C4-2B (cell line): ENCODE measurements at regions not wholly inside any gene's neighbourhood (a gene's known extent, or its start where the extent isn't known, plus 50 kb on each side); places are given as distances from the start of the nearest gene placed in this dataset.

ENCODE experiments used
- ZFX ChIP-seq: fragments of 450-650 bp; IDR thresholded peaks from 2 replicates; pipeline ENCODE4 v1.6.1; 2017
- TF ChIP-seq, protein P1 (sequence below): fragments of 450-650 bp; conservative IDR thresholded peaks from 2 replicates; pipeline ENCODE4 v1.5.1; 2017; ENCODE audit warnings: mild to moderate bottlenecking

DNA sequence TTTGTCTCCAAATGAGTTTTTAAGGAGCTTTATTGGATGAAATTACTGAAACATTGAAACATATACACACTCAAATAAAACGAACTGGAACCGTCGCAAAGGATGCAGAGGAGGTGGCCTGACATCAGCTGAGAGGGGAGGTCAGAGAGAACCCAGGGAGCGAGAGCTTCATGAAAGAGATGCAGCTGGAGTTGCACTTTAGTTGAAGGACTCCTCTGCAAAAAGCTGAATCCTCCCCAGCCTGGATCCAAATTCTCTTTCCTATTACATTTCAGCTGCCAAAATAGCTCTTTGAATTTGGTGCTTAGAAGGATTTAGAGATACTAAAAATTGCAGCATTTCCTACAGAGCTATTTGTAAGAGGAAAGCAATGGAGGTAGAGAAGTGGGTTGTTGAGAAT, 140.0 kb upstream of the DPP6 start:
- TF ChIP-seq, protein P1, sequence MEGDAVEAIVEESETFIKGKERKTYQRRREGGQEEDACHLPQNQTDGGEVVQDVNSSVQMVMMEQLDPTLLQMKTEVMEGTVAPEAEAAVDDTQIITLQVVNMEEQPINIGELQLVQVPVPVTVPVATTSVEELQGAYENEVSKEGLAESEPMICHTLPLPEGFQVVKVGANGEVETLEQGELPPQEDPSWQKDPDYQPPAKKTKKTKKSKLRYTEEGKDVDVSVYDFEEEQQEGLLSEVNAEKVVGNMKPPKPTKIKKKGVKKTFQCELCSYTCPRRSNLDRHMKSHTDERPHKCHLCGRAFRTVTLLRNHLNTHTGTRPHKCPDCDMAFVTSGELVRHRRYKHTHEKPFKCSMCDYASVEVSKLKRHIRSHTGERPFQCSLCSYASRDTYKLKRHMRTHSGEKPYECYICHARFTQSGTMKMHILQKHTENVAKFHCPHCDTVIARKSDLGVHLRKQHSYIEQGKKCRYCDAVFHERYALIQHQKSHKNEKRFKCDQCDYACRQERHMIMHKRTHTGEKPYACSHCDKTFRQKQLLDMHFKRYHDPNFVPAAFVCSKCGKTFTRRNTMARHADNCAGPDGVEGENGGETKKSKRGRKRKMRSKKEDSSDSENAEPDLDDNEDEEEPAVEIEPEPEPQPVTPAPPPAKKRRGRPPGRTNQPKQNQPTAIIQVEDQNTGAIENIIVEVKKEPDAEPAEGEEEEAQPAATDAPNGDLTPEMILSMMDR, result no peak
- no peak for TF ChIP-seq ZFX
